ENCODE measurements at regions not wholly inside any gene's neighbourhood (a gene's known extent, or its start where the extent isn't known, plus 50 kb on each side); places are given as distances from the start of the nearest gene placed in this dataset.

- no peak for DNase-seq
These were observed 119.3 kb downstream of the GLI2 start for GRCh38 chr2:120854766-120855530.

DNA sequence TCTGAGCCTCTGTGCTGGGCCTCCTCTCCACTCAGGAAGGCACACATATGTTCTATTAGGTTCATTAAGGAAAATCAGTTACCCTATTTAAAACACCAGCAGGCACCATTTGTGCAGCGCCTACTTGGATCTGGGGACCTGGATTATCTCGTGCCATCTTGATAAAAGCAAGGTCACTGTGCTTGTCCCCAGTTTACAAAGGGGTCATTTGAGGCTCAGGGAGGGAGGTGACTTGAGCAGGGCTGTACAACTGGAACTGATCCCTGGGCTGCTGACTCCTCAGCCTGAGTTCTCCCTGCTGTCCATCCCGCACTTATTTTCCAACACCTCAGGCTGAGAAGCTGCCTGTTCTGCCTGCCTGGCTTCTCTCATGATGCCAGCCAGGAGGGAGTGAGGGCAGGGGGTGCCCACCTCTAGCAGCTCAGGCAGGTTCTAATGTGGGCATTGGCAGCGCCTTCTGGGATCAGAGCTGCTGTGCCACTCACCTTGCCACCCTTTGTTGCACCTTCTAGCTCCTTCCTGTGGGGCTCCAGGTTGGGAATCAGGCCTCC, 120.3 kb downstream of the GLI2 start:
- DNase-seq = no peak

DNA sequence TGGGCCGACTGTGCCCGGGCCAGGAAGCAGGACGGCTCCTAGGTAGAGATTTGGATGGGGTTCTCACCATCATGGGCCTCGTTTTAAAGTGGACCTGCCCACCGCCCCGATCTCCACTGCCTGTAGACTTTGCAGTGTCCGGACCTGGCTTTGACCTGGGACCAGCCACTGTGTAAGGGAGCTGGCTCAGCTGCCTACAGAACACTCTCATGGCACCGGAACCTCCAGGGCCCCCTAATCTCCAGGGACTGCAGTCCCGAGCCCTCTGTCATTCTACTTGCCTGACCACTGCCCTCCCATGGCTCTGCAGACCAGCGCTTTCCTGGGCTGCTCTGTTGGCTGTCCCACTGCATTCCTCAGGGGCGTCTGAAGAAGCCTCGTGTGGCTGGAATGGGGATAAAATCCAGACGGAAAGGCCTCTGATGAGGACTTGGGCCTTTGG, 120.8 kb downstream of the GLI2 start:
- no peak for DNase-seq

GRCh38 chr2:120857422-120857821, 121.8 kb downstream of the GLI2 start:
- DNase-seq = no peak

GRCh38 chr2:120857931-120858330, 122.3 kb downstream of the GLI2 start:
- DNase-seq = no peak

GRCh38 chr2:120858361-120859106, 122.9 kb downstream of the GLI2 start:
- no peak for DNase-seq

- no peak for DNase-seq
These were observed 123.5 kb downstream of the GLI2 start for GRCh38 chr2:120859128-120859527.

DNA sequence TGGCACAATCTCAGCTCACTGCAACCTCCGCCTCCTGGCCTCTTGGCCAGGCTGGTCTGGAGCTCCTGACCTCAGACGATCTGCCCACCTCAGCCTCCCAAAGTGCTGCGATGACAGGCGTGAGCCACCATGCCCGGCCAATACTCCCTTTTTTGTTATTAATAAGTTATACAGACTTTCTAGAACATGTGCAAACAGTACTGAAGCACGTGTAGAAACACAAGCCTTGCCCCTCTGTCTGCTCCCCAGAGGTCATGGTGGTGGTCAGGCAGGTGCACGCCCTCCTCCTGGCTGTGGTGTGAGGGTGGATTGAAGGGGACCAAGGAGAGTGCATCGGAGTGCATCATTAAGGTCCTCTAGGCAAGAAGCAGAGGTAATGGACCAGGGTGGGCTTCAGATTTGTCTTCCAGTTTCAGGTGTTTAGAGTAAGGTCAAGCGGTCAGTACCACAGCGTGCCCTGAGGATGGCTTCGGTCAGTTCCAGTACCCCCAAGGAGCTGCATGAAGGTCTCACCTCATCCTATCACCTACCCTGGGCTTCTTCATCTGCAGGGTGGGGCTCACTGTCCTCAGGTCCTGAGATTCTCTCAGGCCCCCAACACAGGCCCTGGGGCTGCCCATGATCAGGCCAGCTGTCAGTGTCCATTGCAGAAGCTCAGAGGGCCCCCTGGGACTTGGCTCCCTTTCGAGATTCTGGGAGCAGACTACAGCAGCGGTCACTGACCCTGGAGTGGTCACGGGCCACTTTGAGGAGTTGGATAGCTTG, 124.3 kb downstream of the GLI2 start:
- no peak for DNase-seq

DNA sequence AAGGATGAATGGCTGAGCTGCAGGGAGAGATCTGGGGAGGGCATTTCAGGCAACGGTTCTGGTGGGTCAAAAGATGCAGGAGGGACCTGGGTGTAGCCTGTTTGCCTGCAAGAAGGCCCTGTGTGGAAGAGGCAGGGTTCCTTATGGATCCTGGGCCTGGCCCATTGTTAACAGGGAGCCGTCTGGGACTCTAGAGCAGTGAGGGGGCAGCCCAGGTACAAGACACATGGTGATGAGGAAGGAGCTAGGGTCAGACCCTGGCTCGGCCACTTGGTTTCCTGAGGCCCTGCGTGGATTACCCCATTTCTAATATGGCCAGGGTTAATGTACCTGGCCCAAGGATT, 124.9 kb downstream of the GLI2 start:
- DNase-seq = no peak

DNA sequence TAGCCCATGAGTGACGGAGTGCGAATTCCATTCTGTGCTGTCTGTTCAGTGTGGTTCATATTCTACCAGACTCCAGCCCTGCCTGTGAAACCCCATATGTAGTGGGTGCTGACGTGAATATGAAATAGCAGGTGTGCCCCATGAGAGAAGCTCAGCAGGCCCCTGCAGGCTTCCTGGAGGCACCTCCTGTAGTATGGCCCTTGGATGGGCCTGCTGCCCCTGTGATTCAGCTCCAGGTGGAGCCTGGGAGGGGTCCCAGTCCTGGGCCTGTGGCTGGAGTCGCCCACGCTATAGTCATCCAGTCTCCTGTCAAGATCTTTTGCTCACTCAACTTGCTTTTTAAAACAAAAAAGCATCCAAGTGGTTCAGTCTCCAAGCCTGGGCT, 125.5 kb downstream of the GLI2 start:
- DNase-seq = no peak

DNA sequence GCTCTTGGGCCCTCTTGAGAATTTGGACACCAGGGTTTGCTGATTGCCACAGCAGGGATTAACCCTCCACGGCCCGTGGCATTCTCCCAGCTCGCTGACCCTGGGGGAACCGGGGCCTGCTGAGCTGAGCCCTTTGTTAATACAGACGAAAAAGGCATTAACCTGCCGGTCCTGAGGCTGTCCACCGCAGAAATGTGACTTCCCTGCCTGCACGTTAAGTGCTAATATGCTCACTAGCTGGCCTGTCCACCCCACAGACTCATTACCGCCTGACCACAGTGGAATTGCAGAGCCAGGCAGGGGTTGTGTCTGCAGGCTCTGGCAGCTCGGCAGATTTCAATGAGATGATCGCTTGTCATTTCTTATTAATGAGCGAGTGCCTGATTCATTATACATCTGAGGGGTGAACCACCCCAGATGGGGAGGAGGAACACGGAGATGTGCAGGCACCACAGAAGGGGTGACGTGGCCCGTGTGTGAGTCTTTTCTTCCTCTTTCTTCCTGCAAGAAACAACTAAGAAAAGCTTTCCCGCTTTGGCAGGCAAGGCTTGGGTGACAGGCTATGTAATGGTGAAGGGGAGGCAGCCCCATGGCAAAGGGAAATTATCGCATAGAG, 126.0 kb downstream of the GLI2 start:
- DNase-seq = no peak

- DNase-seq = no peak
These were observed 126.8 kb downstream of the GLI2 start for GRCh38 chr2:120862201-120863060.

GRCh38 chr2:120863146-120863545, 127.5 kb downstream of the GLI2 start:
- no peak for DNase-seq

DNA sequence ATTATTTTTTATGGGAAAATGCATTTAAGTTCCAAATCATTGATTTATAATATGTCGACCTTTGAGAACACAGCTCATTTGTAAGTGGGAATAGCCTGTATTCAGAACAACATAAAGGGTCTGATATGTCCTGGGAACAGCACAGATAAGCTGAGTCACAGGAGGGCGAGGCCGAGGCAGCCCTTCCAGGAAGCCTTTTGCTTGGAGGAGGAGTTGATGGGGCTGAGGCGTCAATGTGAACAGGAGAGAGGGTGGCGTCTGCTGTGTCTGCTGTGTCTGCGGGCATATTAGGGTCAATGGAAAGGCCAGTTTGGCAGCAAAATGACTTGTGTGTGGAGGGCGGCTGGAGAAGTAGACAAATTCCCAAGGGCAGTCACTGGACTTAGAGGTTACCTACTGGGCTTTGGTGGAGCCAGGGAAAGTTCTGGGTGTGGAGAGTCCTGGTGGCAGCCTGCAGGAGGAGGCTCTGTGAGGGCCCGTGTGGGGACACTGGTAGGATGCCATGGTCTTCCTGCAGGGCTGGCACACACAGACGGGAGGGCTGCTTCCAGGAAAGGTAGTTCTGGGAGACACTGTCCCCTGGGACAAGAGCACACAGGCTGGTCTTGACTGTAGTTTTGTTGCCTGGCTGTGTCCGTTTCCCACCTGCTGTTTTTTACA, 128.1 kb downstream of the GLI2 start:
- no peak for DNase-seq

GRCh38 chr2:120864981-120865380, 129.3 kb downstream of the GLI2 start:
- DNase-seq = no peak

GRCh38 chr2:120865656-120866055, 130.0 kb downstream of the GLI2 start:
- no peak for DNase-seq

- no peak for DNase-seq
These were observed 130.4 kb downstream of the GLI2 start for GRCh38 chr2:120866071-120866470.

- no peak for DNase-seq
These were observed 130.9 kb downstream of the GLI2 start for GRCh38 chr2:120866483-120867140.

DNA sequence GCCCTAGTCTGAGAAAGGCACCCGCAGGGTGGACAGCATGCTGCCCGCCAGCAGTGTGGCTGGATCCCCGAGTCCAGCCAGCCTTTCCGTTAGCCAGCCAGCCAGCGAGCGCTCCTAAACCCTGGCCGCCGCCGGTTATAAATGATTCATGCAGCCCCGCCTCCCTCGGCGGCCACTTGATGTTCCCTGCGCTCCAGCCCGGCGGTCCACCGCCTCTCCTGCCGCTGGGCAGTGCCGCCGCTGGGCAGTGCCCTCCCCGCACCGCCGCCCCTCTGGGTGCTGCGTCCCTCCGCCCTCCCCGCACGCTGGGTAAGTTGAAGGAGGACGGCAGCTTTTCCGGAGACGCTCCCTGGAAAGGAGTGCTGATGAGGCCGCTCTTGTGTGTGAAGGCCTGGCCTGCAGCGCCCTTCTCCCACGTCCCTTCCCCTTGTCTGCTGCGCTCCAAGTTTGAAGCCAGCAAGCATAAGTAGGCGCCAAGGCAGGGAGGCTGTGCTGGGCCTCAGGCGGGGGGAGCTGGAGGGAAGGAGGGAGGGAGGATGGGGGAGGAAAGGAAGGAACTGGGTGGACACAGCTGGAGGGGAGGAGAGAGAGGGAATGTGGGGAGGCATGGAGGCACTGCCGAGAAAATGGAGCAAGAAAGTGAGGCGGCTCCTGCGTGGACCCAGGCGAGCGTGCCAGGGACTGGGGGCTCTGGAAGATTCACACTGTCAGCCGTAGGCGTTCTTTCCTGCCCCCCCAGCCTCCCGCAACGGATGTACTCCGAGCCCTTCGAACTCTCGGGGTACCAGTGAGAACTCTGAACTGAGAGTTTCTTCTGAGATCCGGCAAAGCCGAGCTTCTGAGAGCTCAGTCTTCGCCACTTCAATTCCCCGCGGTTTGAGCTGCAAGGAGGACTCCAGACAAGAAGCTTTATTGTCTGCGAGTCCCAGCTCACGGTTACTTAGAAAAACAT, 131.9 kb downstream of the GLI2 start:
- no peak for DNase-seq

- no peak for DNase-seq
These were observed 132.7 kb downstream of the GLI2 start for GRCh38 chr2:120868366-120868765.
